ENCODE measurements at regions not wholly inside any gene's neighbourhood (a gene's known extent, or its start where the extent isn't known, plus 50 kb on each side); places are given as distances from the start of the nearest gene placed in this dataset.

- no peak for TF ChIP-seq CTCF (IDR thresholded peaks at IDR 0.05)
- TF ChIP-seq POLR2AphosphoS5 (IDR thresholded peaks at IDR 0.05; ENCODE audit: low read depth, low read length), result no peak
- TF ChIP-seq, protein P1, sequence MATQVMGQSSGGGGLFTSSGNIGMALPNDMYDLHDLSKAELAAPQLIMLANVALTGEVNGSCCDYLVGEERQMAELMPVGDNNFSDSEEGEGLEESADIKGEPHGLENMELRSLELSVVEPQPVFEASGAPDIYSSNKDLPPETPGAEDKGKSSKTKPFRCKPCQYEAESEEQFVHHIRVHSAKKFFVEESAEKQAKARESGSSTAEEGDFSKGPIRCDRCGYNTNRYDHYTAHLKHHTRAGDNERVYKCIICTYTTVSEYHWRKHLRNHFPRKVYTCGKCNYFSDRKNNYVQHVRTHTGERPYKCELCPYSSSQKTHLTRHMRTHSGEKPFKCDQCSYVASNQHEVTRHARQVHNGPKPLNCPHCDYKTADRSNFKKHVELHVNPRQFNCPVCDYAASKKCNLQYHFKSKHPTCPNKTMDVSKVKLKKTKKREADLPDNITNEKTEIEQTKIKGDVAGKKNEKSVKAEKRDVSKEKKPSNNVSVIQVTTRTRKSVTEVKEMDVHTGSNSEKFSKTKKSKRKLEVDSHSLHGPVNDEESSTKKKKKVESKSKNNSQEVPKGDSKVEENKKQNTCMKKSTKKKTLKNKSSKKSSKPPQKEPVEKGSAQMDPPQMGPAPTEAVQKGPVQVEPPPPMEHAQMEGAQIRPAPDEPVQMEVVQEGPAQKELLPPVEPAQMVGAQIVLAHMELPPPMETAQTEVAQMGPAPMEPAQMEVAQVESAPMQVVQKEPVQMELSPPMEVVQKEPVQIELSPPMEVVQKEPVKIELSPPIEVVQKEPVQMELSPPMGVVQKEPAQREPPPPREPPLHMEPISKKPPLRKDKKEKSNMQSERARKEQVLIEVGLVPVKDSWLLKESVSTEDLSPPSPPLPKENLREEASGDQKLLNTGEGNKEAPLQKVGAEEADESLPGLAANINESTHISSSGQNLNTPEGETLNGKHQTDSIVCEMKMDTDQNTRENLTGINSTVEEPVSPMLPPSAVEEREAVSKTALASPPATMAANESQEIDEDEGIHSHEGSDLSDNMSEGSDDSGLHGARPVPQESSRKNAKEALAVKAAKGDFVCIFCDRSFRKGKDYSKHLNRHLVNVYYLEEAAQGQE (IDR thresholded peaks at IDR 0.05; ENCODE audit: insufficient read depth in 1 of 2, low read depth in 2 of 2, low read length in 1 of 2), result no peak
Observed at GRCh38 chr2:200247494-200247893, 59.0 kb upstream of the SPATS2L start.
